ENCODE measurements at regions not wholly inside any gene's neighbourhood (a gene's known extent, or its start where the extent isn't known, plus 50 kb on each side); places are given as distances from the start of the nearest gene placed in this dataset.

DNA sequence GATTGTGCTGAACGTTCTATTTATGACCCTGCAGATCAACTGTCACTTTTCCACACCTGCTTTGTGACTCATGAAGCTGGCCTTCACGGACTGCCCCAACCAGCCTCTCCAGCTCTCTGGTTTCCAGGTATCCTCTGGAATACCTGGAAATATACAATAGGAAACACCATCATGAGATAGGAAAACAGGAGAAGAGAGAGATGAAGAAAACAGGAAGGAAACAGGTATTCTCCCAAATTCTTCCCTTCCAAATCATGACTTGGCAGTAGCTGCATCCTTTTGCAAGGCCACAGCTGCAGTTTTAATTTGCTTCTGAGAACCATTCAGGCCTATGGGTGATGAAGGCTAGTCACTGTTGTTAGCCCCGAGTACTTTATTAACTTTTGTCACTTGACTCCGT is 909.1 kb downstream of the EPHA3 start:
- no peaks in the 10 kb centered on the region for H3K9me3 ChIP-seq (ENCODE audit: control extremely low read depth in 1 of 5, control insufficient read depth in 4 of 5, insufficient read depth in 2 of 5, low read depth in 1 of 5, low read length in 4 of 5)
- POLR2A ChIA-PET: no interaction called here
- CTCF ChIA-PET: no interaction called here
- H3K36me3 ChIP-seq (ENCODE audit: control insufficient read depth in 4 of 4, insufficient read depth in 4 of 4, low read length in 3 of 4): no peaks in the 10 kb centered on the region
- H3K27me3 ChIP-seq (replicated peaks in 2 of 5; ENCODE audit: control insufficient read depth in 4 of 5, insufficient read depth in 5 of 5, low read length in 4 of 5): no peaks in the 10 kb centered on the region
- no peak overlapping the region for H3K27ac ChIP-seq (ENCODE audit: insufficient read depth in 1 of 2, low read depth in 1 of 2, low read length in 2 of 2, poor library complexity in 1 of 2, severe bottlenecking in 2 of 2)
- WGBS (ENCODE audit: insufficient coverage): 88% methylated on average over 2 of the region's 4 CpGs
- no peak overlapping the region for H3K4me3 ChIP-seq (ENCODE audit: control insufficient read depth in 1 of 7, extremely low read depth in 1 of 7, insufficient read depth in 4 of 7, low read depth in 2 of 7, low read length in 6 of 7)
- no peak for DNase-seq
- no peaks in the 10 kb centered on the region for H3K4me1 ChIP-seq (ENCODE audit: control extremely low read depth in 1 of 4, control insufficient read depth in 4 of 4, insufficient read depth in 4 of 4, low read length in 3 of 4)

DNA sequence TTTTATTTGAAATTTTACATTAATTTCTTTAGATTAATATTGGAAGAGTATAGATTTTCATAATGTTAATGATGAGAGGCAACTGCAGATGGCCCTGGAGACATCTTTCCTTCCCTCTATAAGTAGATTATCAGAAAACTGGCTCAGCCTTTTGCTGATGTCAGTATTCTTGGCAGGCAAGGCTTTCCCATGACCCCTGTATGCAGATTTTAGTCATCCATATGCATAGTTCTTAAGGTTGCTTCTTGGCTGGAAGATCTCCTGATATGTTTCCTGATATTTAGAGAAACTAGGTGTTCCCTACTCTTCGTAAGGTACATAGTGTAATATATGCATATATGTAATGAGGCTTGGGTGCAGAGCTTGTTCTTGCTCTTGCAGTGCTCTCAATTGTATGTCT is 911.4 kb downstream of the EPHA3 start:
- no peaks in the 10 kb centered on the region for H3K27me3 ChIP-seq (replicated peaks in 2 of 5; ENCODE audit: control insufficient read depth in 4 of 5, insufficient read depth in 5 of 5, low read length in 4 of 5)
- H3K27ac ChIP-seq (ENCODE audit: insufficient read depth in 1 of 2, low read depth in 1 of 2, low read length in 2 of 2, poor library complexity in 1 of 2, severe bottlenecking in 2 of 2): no peak overlapping the region
- no peaks in the 10 kb centered on the region for H3K9me3 ChIP-seq (ENCODE audit: control extremely low read depth in 1 of 5, control insufficient read depth in 4 of 5, insufficient read depth in 2 of 5, low read depth in 1 of 5, low read length in 4 of 5)
- H3K4me1 ChIP-seq (ENCODE audit: control extremely low read depth in 1 of 4, control insufficient read depth in 4 of 4, insufficient read depth in 4 of 4, low read length in 3 of 4): no peaks in the 10 kb centered on the region
- no CpG with 5 or more reads among the region's 1 CpG for WGBS (ENCODE audit: insufficient coverage)
- DNase-seq: no peak
- H3K36me3 ChIP-seq (ENCODE audit: control insufficient read depth in 4 of 4, insufficient read depth in 4 of 4, low read length in 3 of 4): no peaks in the 10 kb centered on the region
- ChIA-PET CTCF (no interaction called here), POLR2A (no interaction called here)
- H3K4me3 ChIP-seq (ENCODE audit: control insufficient read depth in 1 of 7, extremely low read depth in 1 of 7, insufficient read depth in 4 of 7, low read depth in 2 of 7, low read length in 6 of 7): no peak overlapping the region

- CTCF ChIA-PET: no interaction called here
- WGBS (ENCODE audit: insufficient coverage): 80% methylated on average over 1 of the region's 2 CpGs
These were observed 917.6 kb downstream of the EPHA3 start for GRCh38 chr3:90025019-90025418.

GRCh38 chr3:90026406-90026805 is 919.0 kb downstream of the EPHA3 start:
- Histone ChIP-seq H3K36me3 (ENCODE audit: control insufficient read depth in 4 of 4, insufficient read depth in 4 of 4, low read length in 3 of 4) (no peaks in the 10 kb centered on the region), H3K4me3 (ENCODE audit: control insufficient read depth in 1 of 7, extremely low read depth in 1 of 7, insufficient read depth in 4 of 7, low read depth in 2 of 7, low read length in 6 of 7) (no peak overlapping the region), H3K27ac (ENCODE audit: insufficient read depth in 1 of 2, low read depth in 1 of 2, low read length in 2 of 2, poor library complexity in 1 of 2, severe bottlenecking in 2 of 2) (no peak overlapping the region), H3K4me1 (ENCODE audit: control extremely low read depth in 1 of 4, control insufficient read depth in 4 of 4, insufficient read depth in 4 of 4, low read length in 3 of 4) (no peaks in the 10 kb centered on the region), H3K9me3 (ENCODE audit: control extremely low read depth in 1 of 5, control insufficient read depth in 4 of 5, insufficient read depth in 2 of 5, low read depth in 1 of 5, low read length in 4 of 5) (no peaks in the 10 kb centered on the region), H3K27me3 (replicated peaks in 2 of 5; ENCODE audit: control insufficient read depth in 4 of 5, insufficient read depth in 5 of 5, low read length in 4 of 5) (no peaks in the 10 kb centered on the region)
- no peak for DNase-seq
- ChIA-PET CTCF (interaction anchor here (1.8 kb wide), 1 partner anchor 11 kb away, joined by 4 read pairs; no protein-coding TSS in a partner anchor), POLR2A (no interaction called here)
- WGBS (ENCODE audit: insufficient coverage): 100% methylated on average over 1 of the region's 2 CpGs

More at GRCh38 chr3:90025019-90025418, 917.6 kb downstream of the EPHA3 start:
- Histone ChIP-seq H3K9me3 (ENCODE audit: control extremely low read depth in 1 of 5, control insufficient read depth in 4 of 5, insufficient read depth in 2 of 5, low read depth in 1 of 5, low read length in 4 of 5) (no peaks in the 10 kb centered on the region), H3K27me3 (replicated peaks in 2 of 5; ENCODE audit: control insufficient read depth in 4 of 5, insufficient read depth in 5 of 5, low read length in 4 of 5) (no peaks in the 10 kb centered on the region), H3K27ac (ENCODE audit: insufficient read depth in 1 of 2, low read depth in 1 of 2, low read length in 2 of 2, poor library complexity in 1 of 2, severe bottlenecking in 2 of 2) (no peak overlapping the region), H3K36me3 (ENCODE audit: control insufficient read depth in 4 of 4, insufficient read depth in 4 of 4, low read length in 3 of 4) (no peaks in the 10 kb centered on the region), H3K4me1 (ENCODE audit: control extremely low read depth in 1 of 4, control insufficient read depth in 4 of 4, insufficient read depth in 4 of 4, low read length in 3 of 4) (no peaks in the 10 kb centered on the region), H3K4me3 (ENCODE audit: control insufficient read depth in 1 of 7, extremely low read depth in 1 of 7, insufficient read depth in 4 of 7, low read depth in 2 of 7, low read length in 6 of 7) (no peak overlapping the region)
- DNase-seq: no peak
- POLR2A ChIA-PET: interaction anchor here (0.6 kb wide), 1 partner anchor 12 kb away, joined by 3 read pairs; no protein-coding TSS in a partner anchor

DNA sequence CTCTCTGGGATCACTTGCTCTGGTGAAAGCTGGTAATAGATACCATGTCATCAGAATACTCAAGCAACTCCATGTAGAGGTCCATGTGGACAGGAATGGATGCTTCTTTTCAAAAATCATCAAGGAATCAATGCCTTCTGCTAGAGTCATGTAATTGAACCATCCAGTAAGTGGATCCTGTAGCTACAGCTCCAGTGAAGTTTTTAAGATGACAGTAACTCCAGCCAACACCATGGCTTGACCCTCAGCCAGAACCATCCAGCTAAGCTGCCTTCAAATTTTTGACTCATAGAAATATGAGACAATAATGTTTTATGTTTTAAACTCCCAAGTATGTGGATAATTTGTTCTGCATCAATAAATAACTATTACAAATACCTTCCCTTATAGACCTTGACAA is 923.7 kb downstream of the EPHA3 start:
- H3K4me3 ChIP-seq (ENCODE audit: control insufficient read depth in 1 of 7, extremely low read depth in 1 of 7, insufficient read depth in 4 of 7, low read depth in 2 of 7, low read length in 6 of 7): no peak overlapping the region
- H3K36me3 ChIP-seq (ENCODE audit: control insufficient read depth in 4 of 4, insufficient read depth in 4 of 4, low read length in 3 of 4): no peaks in the 10 kb centered on the region
- no peaks in the 10 kb centered on the region for H3K27me3 ChIP-seq (replicated peaks in 2 of 5; ENCODE audit: control insufficient read depth in 4 of 5, insufficient read depth in 5 of 5, low read length in 4 of 5)
- CTCF ChIA-PET: no interaction called here
- H3K9me3 ChIP-seq (ENCODE audit: control extremely low read depth in 1 of 5, control insufficient read depth in 4 of 5, insufficient read depth in 2 of 5, low read depth in 1 of 5, low read length in 4 of 5): no peaks in the 10 kb centered on the region
- no peaks in the 10 kb centered on the region for H3K4me1 ChIP-seq (ENCODE audit: control extremely low read depth in 1 of 4, control insufficient read depth in 4 of 4, insufficient read depth in 4 of 4, low read length in 3 of 4)
- POLR2A ChIA-PET: no interaction called here
- no peak for DNase-seq
- H3K27ac ChIP-seq (ENCODE audit: insufficient read depth in 1 of 2, low read depth in 1 of 2, low read length in 2 of 2, poor library complexity in 1 of 2, severe bottlenecking in 2 of 2): no peak overlapping the region

DNA sequence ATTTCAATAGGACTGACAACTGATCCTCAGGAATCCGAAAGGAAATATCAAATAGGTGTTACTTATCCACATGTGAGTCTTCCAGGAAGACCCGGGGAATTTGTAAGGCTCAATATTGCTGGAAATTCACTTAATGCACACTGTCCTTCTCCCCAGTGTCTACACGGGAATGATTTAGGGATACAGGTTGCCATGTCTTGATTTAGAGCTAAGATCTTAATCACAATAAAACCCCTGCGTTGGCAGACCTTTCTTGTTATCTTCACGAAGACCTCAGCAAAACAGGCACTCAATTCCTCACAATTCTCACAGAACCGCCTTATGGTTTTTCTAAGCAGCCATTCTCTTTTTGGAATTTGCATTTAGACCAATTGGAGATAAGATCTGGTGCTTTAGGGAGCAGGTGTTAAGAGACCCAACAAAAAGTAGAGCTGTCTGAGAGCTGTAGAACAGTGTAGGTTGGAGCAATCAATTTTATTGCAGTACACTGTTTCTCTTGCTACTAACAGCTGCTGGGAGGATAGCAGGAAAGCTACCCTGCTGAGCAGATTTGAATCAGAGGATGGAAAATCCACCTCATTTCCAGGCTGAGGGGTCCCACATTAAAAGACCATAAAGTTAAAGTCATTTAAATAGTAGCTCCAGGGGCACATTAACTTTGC is 925.7 kb downstream of the EPHA3 start:
- DNase-seq: no peak
- 95% methylated on average over 2 of the region's 6 CpGs for WGBS (ENCODE audit: insufficient coverage)
- Histone ChIP-seq H3K9me3 (ENCODE audit: control extremely low read depth in 1 of 5, control insufficient read depth in 4 of 5, insufficient read depth in 2 of 5, low read depth in 1 of 5, low read length in 4 of 5) (no peaks in the 10 kb centered on the region), H3K36me3 (ENCODE audit: control insufficient read depth in 4 of 4, insufficient read depth in 4 of 4, low read length in 3 of 4) (no peaks in the 10 kb centered on the region), H3K27ac (ENCODE audit: insufficient read depth in 1 of 2, low read depth in 1 of 2, low read length in 2 of 2, poor library complexity in 1 of 2, severe bottlenecking in 2 of 2) (no peak overlapping the region), H3K4me3 (ENCODE audit: control insufficient read depth in 1 of 7, extremely low read depth in 1 of 7, insufficient read depth in 4 of 7, low read depth in 2 of 7, low read length in 6 of 7) (no peak overlapping the region), H3K4me1 (ENCODE audit: control extremely low read depth in 1 of 4, control insufficient read depth in 4 of 4, insufficient read depth in 4 of 4, low read length in 3 of 4) (no peaks in the 10 kb centered on the region), H3K27me3 (replicated peaks in 2 of 5; ENCODE audit: control insufficient read depth in 4 of 5, insufficient read depth in 5 of 5, low read length in 4 of 5) (no peaks in the 10 kb centered on the region)
- ChIA-PET POLR2A (no interaction called here), CTCF (no interaction called here)

DNA sequence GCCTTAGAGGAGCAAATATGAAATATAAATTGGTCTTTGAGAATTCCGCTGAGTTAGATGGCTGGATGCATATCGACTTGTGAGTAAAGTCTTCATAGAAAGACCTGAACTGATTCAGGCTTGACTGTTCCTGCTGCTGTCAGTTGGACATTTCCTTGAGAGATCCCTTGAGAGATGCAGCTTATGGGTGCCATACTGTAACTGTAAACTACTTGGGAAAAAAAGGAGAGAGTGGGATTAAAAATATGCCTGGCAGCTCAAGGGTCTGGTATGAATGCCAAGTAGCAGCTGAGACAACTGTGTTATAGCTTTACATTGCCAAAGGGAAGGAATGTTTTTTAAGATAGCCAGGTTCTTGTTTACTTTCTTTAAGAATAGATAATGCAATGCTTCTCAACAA is 926.6 kb downstream of the EPHA3 start:
- no peak for DNase-seq
- Histone ChIP-seq H3K4me1 (ENCODE audit: control extremely low read depth in 1 of 4, control insufficient read depth in 4 of 4, insufficient read depth in 4 of 4, low read length in 3 of 4) (no peaks in the 10 kb centered on the region), H3K27ac (ENCODE audit: insufficient read depth in 1 of 2, low read depth in 1 of 2, low read length in 2 of 2, poor library complexity in 1 of 2, severe bottlenecking in 2 of 2) (no peak overlapping the region), H3K9me3 (ENCODE audit: control extremely low read depth in 1 of 5, control insufficient read depth in 4 of 5, insufficient read depth in 2 of 5, low read depth in 1 of 5, low read length in 4 of 5) (no peaks in the 10 kb centered on the region), H3K36me3 (ENCODE audit: control insufficient read depth in 4 of 4, insufficient read depth in 4 of 4, low read length in 3 of 4) (no peaks in the 10 kb centered on the region), H3K27me3 (replicated peaks in 2 of 5; ENCODE audit: control insufficient read depth in 4 of 5, insufficient read depth in 5 of 5, low read length in 4 of 5) (no peaks in the 10 kb centered on the region), H3K4me3 (ENCODE audit: control insufficient read depth in 1 of 7, extremely low read depth in 1 of 7, insufficient read depth in 4 of 7, low read depth in 2 of 7, low read length in 6 of 7) (no peak overlapping the region)
- 100% methylated on average over 2 of the region's 2 CpGs for WGBS (ENCODE audit: insufficient coverage)
- POLR2A ChIA-PET: no interaction called here
- CTCF ChIA-PET: no interaction called here

All from common myeloid progenitor, CD34-positive (primary cell).